Endothelial cell of hepatic sinusoid (primary cell): ENCODE measurements at regions not wholly inside any gene's neighbourhood (a gene's known extent, or its start where the extent isn't known, plus 50 kb on each side); places are given as distances from the start of the nearest gene placed in this dataset.

Experiments used
- in situ Hi-C: cut with HindIII; loops from 2 replicates; pipeline ENCODE4 v1.10.0; 2017; ENCODE audit warnings: low sequenced_read_pairs

DNA sequence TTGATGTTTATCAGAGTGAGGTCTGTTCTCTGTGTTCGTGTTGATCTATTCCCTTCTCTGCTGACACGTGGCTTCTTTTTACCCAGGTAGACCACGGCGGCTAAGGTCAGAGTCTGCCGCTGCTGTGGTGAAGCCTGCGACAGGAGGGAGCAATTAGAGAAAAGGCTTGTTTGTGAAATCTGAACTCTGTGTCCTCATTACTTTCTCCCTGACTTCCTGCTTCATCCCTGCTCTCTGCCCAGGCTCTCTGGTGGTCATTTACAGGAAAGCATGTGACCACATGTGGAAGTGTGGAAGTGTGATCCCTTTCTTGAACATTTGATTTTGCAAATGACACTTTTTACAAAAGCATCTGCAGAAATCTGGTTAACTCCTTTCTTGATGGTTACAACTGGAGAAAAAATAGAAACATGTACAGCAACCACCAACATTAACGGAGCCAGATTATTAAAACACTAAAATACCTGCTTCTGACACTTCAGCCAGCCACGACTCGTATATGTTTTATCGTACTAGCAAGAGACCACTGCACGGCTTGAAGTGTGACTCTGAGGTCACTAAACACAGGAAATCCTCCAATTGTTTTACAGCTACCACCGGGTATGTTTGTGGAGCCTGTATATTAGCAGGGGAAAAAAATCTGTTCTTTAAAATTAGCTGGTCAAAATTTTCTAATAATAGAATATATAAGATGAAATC is 388.6 kb upstream of the TMPO start:
- in situ Hi-C loops, result no loop called here

DNA sequence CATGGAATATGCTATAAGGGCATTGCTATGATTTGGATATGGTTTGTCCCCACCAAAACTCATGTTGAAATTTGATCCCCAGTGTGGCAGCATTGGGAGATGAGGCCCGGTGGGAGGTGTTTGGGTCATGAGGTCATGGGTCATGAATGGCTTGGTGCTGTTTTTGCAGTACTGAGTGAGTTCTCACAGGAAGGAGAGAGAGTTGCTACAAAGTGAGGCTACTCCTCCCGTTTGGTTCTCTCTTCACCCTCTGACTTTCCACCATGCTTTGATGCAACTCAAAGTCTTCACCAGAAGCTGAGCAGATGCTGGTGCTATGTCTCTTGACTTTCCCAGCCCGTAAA is 388.1 kb upstream of the TMPO start:
- in situ Hi-C loops, result no loop called here

DNA sequence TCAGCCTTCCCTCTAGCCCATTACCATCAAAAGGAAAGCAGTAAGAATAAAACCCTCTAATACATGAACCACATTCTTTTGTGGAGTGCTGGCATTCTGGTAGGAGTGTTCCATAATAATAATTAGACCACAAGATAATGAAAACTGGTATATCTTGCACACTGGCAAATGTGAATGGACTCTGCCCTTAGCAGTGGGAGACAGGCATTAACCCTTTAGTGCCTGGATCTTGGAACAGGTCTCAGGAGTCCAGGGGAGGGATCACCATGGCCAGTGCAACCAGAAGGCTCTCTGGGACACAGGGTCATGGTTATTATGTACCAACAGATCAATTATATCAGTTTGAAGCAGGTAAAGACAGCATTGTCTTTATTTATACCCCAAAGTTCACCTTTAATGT is 387.5 kb upstream of the TMPO start:
- in situ Hi-C loops, result no loop called here

DNA sequence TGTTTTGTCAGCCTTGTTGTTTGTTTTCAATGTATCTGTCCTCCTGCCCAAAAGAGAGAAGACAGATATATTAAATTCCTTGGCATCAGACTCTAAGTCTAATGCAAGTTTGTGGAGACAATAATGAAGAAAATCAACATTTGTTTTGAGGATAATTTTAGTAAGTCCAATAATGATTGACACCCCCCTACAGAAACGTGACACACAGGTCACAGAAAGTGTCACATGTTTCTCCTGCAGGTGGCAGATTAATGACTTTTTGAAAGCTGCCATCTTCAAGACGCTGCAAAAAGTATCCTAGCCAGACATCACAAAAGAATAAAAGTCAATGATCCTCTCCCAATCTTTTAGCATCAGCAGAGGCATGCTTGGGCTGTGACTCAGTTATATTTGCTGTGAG is 378.8 kb upstream of the TMPO start:
- in situ Hi-C loops, result loop anchor here (5.0 kb wide), 1 partner anchor 56 kb away; no protein-coding TSS in a partner anchor

DNA sequence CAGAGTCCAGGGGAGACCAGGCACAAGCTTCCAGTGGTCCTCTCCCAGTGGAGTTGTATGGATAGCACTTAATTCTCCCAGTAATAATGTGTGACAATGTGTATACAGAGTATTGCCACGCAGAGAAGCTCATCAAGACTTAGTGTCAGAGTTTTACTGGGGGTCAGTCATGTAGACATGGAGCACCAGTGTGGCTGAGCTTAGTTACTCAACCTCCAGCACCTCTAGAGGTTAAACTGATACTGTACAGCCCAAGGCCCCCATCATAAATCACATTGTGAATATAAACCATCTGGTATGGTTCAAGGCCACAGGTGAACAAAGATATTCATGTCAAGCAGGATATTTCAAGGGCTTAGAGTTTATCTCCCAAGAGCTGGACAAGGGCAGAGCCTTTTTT is 378.1 kb upstream of the TMPO start:
- in situ Hi-C loops, result loop anchor here (5.0 kb wide), 1 partner anchor 55 kb away; no protein-coding TSS in a partner anchor

DNA sequence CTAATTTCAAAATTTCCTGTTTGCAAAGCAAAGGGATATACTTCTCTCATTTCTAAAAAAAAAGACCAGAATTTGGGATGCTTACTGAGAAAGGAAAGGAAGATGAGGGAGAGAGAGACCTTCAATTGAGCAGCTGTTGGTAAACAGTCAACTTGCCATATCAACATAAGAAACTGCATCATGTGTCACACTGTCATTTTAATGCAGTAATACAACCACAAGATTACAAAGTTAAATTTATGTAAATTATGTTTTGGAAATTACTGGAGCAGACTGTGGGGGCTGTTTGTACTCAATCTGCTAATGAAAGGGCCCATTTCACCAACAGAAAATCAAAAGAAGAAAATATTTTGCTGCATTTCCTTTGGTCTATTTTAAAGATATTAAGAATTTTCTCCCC is 370.4 kb upstream of the TMPO start:
- in situ Hi-C loops, result no loop called here

DNA sequence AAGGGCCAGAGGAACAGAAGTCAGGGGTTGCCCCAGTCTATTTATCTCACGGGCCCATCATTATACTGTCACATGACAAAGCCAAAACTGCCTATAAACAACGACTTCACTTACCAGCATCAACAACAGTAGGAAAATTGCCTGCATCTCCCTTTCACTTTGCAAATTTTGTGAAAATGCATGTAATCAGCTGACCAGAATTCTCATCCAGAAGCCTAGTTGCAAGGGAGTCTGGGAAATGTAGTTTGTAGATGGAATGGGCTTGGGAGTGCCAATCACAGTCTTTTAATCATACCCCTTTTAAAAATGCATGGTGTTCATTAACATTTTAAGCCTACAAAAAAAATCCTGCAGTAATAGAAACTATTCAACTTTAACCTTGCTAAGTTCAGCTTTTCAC is 369.3 kb upstream of the TMPO start:
- in situ Hi-C loops, result no loop called here

DNA sequence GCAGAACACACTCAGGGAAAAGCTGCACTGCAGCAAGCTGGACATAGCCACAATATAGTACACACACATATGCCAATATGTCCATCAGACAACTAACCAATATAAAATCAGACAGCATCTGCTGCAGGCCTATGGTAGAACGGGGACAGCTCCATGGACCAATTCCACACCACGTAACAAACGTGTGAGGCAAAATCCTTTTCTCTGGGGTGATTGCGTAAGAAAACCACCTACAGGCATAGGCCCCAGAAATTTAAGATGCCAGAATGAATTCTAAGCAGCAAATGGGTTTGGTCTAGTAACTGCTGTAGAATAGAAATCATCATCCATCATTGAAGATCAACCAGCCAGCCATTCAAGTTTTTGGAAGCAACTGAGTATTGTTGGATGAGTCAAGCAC is 368.9 kb upstream of the TMPO start:
- in situ Hi-C loops, result no loop called here

DNA sequence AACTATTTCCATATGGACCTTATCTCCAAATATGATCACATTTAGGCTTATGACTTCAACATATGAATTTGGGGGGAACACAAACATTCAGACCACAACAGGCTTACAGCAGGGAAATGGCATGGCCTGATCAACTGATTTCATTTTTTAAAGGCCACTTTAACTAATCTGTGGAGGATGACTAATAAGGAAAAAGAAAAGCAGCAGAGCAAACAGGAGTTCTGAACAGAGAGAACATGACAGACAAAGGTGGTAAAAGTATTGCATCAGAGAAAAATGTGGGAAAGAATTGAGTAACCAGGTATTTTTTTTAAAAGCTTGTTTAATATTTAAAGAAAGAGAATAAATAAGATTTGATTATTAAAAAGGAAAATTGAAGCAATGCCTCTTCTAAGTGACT is 366.1 kb upstream of the TMPO start:
- in situ Hi-C loops, result no loop called here

DNA sequence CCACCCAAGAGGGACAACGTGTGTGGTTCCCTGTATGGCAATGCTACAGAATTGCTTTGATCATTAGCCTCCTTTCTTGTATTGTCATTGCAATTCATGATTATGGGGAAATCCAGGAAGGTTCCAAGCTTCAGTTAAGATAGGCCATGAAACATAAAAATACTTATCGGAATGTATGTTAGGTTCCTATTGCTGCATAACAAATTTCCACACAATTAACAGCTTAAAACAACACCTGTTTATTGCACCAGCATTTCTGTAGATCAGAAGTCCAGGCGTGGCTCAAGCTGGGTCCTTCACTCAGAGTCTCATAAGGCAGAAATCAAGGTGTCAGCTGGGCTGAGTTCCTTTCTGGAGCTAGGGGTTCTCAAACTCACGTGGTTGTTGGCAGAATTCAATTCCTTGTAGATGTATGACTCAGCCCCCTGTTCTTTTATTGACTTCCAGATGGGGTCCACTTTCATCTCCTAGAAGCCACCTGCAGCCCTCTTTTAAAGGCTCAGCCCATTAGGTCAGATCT is 365.6 kb upstream of the TMPO start:
- in situ Hi-C loops, result no loop called here

DNA sequence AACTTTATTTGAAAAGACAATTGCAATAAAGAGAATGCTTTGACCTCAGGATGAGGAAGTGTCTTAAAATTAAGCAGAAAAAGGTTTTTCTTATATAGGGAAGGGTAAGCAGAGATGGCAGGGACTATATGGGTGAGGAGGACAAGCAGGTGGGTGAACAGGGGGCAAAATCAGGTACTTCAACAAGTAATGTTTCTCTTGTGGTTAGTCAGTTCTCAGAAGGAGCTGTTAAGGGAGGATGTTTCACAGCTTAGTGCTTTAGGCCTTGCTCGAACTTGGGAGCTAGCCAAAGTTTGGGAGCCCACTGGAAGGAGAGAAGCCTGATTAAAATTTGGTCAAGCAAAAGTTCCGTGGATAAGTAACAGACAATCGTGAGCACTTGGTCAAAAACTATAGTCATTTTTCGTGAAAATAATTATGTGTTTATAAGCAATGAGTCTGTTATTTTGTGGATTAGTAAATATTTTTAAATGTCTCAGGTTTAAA is 364.2 kb upstream of the TMPO start:
- in situ Hi-C loops, result no loop called here

DNA sequence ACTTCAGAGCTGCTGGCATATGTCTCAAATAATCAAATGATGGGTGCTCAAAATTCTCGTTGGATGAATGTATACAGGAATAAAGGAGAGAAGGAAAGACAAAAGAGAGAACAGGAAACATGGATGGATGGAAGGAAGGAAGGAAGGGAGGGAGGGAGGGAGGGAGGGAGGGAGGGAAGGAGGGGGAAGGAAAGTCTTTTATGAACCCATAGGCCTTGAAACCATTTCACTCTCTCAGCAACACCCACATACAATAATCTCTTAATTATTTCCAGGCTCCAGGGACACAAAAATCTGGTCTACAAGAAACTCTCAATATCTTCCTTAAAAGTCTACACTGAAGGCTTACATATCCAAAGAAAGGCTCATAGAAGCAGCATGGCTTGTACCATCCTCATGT is 363.4 kb upstream of the TMPO start:
- in situ Hi-C loops, result no loop called here

DNA sequence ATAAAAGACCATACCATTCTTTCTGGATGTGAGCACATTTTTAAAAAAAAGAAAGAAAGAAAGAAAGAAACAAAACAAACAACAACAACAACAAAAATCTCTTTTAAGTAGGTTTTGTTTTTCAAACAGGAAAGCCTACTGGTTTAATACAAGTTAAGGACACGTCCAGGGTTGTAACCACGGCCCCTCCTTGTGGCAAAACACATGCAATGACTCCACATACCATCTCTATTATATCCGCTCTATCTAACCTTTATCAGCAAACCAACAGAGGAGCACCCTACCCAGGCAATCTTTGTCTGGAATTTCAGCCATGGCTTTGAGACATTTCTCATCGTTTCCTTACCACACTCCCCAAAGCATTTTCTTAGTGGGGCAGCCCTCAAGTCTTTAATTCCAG is 360.5 kb upstream of the TMPO start:
- in situ Hi-C loops, result no loop called here

DNA sequence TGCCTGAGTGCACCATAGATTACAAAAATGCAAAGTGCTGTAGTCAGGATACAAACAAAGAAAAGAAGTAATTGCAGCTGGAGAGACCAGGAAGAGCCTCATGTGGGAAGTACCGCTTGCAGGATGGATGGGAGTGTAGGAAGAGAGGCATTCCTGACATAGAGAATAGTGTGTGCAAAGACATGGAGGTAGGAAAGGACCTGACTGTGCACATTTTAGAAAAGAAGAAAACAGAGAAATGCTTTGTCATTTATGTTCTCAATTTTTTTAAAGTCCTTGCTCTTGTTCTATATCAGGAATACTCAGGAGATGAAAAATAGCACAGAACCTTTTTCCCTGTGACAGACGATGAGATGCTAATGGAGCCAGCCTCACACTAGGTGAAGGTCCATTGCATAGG is 358.7 kb upstream of the TMPO start:
- in situ Hi-C loops, result no loop called here

DNA sequence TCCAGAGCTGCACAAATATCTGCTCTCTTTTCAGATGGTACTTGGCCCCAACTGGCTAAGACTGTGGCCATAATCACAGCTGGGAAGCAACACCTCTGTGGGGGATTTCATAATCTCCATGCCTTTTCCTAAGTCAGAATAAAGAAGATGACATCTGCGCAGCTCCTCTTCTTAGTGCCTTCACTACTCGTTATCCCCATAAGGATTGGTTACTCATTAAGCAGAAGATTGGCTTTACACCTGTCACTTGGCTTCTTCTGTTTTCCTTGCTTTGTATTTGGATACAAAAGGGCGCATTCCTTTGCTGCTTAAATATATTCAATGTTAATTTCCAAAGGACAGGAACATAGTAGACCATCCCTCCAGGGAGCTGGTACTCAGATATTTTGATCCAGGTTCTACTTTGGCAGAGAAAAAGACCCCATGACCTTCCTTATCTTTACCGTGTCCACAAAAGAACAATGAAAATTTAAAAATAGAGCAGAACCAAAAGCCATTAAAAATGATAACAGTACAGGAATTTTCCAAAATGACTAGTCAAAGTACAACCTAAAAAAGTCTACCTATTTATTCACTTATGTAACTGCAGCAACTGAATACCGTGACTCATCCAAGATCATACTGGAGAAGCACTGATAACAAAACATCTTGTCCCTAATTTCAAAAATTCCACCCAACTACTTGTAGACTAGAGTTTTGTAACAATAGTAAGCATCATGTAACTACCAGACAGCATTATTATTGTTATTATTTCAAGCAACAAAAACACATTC is 352.3 kb upstream of the TMPO start:
- in situ Hi-C loops, result no loop called here

DNA sequence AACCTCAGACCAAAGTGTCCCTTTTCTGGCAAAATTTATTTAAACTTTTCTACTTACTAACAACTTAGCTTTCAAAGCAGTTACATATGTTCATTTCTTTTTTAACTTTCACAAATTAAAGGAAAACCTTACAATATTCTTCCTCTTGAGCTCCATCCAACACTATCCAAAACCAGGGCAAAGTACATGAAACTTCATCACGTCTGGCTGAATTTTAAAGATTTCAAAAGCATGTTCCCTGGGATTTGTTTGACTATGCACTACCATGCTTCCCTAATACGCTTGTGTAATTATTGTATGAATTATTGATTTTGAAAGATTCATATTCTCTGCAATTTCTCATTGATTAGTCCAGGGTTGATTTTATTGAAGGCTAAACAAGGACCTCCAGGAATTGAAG is 343.1 kb upstream of the TMPO start:
- in situ Hi-C loops, result no loop called here

DNA sequence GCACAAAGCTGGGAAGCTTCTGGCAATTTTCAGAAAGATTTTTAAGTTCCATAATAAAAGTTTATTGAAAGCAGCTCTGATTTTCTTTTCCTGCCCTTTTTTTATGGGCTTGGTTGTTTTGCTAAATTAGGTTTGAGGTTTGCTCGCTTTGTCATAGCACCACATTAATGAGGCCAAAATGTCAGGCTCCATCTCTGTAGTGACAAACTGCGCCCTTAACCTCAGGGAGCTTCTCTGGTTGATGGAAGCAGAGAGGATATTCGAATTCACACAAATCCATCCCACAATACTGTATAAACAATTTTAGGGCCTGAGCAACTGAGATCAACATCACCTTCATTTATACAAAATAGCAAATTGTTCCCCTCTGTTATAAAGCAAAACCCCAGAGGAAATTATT is 342.6 kb upstream of the TMPO start:
- in situ Hi-C loops, result no loop called here

DNA sequence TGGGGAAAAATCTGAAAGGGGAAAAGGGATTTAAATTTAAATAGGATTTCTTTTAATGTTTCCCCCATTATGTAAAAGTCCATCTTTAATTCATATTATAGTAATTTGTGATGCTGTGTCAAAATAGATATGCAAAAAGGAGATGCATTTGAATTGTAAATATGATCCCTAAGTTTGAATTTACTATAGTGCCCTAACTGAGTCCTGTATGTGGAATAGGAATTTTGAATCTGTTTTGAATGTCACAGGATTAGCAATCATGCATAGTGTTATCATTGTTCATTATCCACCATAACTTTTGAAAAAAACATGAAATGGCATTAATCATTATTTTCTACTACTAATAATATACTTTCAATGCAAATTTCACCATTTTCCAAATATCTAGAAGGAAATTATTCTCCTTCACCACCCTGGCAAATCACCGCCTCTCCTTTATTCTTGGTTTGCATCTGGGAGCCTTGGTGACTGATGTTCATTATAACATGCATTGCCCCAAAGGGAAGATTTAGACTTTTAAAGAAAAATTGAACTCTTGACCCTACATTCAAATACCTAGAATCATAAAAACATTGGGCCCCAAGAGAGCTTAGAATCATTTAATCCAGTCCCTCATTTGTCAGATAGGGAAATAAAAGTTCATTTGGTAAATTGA is 341.5 kb upstream of the TMPO start:
- in situ Hi-C loops, result no loop called here

DNA sequence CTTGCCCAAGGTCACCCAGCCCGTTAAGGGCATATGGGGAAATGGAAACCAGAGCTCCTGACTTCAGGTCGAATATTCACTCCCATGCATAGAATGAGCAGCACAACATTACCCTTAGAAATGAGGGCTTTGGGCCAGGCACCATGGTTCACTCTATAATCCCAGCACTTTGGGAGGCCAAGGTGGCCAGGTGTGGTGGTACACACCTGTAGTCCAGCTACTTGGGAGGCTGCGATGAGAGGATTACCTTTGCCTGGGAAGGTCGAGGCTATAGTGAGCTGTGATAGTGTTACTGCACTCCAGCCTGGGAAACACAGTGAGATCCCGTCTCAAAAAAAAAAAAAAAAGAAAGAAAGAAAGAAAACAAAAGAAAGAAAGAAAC is 341.0 kb upstream of the TMPO start:
- in situ Hi-C loops, result no loop called here

DNA sequence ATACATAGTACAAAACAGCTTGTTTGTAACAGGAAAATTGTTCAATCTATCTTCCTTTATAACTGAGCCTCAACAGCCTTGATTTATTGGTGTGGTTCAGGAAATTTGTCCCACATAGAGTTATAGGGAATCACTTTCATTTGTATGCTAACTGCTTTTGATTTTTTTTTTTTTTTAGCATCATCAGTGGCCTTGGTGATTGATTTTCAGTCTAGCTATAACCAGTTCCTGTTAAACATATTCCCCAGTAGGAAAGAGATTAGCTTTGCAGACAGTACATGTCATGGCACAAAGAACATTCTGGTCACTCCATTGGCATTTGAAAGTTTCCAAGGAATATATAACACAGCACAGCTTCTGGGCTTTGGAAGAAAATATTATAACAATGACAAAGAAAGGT is 337.3 kb upstream of the TMPO start:
- in situ Hi-C loops, result no loop called here

DNA sequence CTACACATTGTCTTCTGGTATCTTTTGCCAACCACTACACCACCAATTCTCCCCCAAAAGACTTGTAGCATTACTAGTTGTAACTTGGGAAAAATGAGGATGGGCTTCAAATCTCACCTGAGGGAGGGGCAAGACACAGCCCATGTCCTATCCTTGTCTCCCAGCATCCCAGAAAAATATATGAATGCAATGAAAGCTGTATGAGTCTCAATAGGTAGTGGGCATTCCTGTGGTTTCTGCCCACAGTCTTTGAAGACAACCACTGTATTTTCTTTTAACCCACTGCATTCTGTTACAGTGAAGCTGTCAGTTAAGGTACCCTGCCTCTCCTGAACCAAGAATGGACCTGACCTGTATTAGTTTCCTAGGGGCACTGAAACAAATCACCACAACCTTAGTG is 336.2 kb upstream of the TMPO start:
- in situ Hi-C loops, result no loop called here

DNA sequence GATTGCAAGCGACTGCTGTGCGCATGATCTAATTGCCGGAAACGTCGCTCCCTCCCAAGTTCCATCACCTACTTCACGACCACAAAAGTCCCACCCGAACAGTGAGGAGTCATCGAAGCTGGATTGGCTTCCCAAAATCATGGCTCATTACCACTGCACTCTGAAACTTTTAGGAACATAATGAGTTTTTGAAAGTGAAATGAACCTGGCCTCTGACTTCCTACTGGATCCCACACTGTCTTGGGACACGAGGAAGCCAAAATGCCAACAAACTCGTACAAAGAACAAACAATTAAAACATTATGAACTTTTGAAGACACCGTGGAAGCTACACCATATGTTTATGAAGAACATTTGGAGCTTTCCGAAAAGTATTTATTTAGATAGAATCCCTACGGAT is 334.8 kb upstream of the TMPO start:
- in situ Hi-C loops, result no loop called here
